H1 (cell line): ENCODE measurements at regions not wholly inside any gene's neighbourhood (a gene's known extent, or its start where the extent isn't known, plus 50 kb on each side); places are given as distances from the start of the nearest gene placed in this dataset.

Experiments
- CTCF ChIA-PET: fragments of 300-600 bp; sonication (Branson Sonifier 250); formaldehyde crosslinking; loops from one replicate; lab custom pipeline; 2021; ENCODE audit not compliant: partially characterized antibody; lab: Charles Lee
- POLR2A ChIA-PET: fragments of 300-600 bp; sonication (Branson Sonifier 250); formaldehyde crosslinking; loops from one replicate; lab custom pipeline; 2021; ENCODE audit warnings: inconsistent platforms; ENCODE audit not compliant: partially characterized antibody; lab: Charles Lee
- DNase-seq, 2 experiments: peaks; one replicate each; pipeline versions ENCODE4 v3.0.0 to v3.0.0-alpha.2; 2010 to 2022; ENCODE audit warnings: low spot score in 2 of 2, low read depth in 1 of 2, mixed read lengths in 1 of 2
- FAIRE-seq: peaks from 2 replicates; lab custom pipeline; 2011; peaks lifted over from hg19 to GRCh38; lab: Jason Lieb, UNC
- H2AFZ ChIP-seq: 2 replicates; pipeline ENCODE4 v1.8.1; 2012; ENCODE audit warnings: low read length, inconsistent platforms
- H2AK5ac ChIP-seq: 2 replicates; pipeline ENCODE4 v1.6.1; 2013; ENCODE audit warnings: low read depth, low read length
- H2BK120ac ChIP-seq: replicated peaks from 2 replicates; pipeline ENCODE3; 2013; ENCODE audit warnings: low read depth, low read length, inconsistent platforms
- H2BK12ac ChIP-seq: 2 replicates; pipeline ENCODE4 v1.6.1; 2013; ENCODE audit warnings: low read depth, low read length
- H2BK15ac ChIP-seq: 2 replicates; pipeline ENCODE4 v1.6.1; 2013; ENCODE audit warnings: low read length
- H2BK20ac ChIP-seq: 2 replicates; pipeline ENCODE4 v1.6.1; 2013; ENCODE audit warnings: low read length
- H2BK5ac ChIP-seq: 2 replicates; pipeline ENCODE4 v1.6.1; 2013; ENCODE audit warnings: low read depth, low read length
- H3K14ac ChIP-seq: 2 replicates; pipeline ENCODE4 v1.6.1; 2013; ENCODE audit warnings: inconsistent platforms; ENCODE audit not compliant: insufficient read length
- H3K18ac ChIP-seq: 2 replicates; pipeline ENCODE4 v1.6.1; 2013; ENCODE audit warnings: low read length; ENCODE audit errors: extremely low read depth
- H3K23ac ChIP-seq: 2 replicates; pipeline ENCODE4 v1.6.1; 2013; ENCODE audit warnings: inconsistent platforms; ENCODE audit not compliant: insufficient read length
- H3K23me2 ChIP-seq: 2 replicates; pipeline ENCODE4 v1.6.1; 2013; ENCODE audit warnings: low read depth, low read length
- H3K27ac ChIP-seq: 2 replicates; pipeline ENCODE4 v1.6.1; 2011; ENCODE audit warnings: low read depth, low read length, inconsistent platforms
- H3K27me3 ChIP-seq, 4 experiments: replicated peaks in 1 of 4; 1 replicate in 1 of 4; 2 replicates in 3 of 4; pipeline versions ENCODE4 v1.6.1 to v1.8.1; 2011 to 2013; ENCODE audit warnings: low read length in 3 of 4, mild to moderate bottlenecking in 3 of 4, inconsistent platforms in 2 of 4, mixed read lengths in 2 of 4, moderate library complexity in 1 of 4; ENCODE audit not compliant: control insufficient read depth in 3 of 4, insufficient read depth in 3 of 4; ENCODE audit errors: extremely low read depth in 1 of 4
- H3K36me3 ChIP-seq, 4 experiments: 2 replicates each; pipeline versions ENCODE4 v1.6.1 to v1.8.1; 2011 to 2013; ENCODE audit warnings: mild to moderate bottlenecking in 4 of 4, low read length in 3 of 4, moderate library complexity in 2 of 4, control low read depth in 1 of 4, inconsistent platforms in 1 of 4; ENCODE audit not compliant: insufficient read depth in 4 of 4, control insufficient read depth in 2 of 4
- H3K4ac ChIP-seq: replicated peaks from 2 replicates; pipeline ENCODE3; 2013; ENCODE audit warnings: low read length, low read depth, mixed read lengths, inconsistent platforms; ENCODE audit not compliant: insufficient read length
- H3K4me1 ChIP-seq, 4 experiments: replicated peaks in 1 of 4; 1 replicate in 1 of 4; 2 replicates in 3 of 4; pipeline versions ENCODE4 v1.6.1 to v1.8.1; 2011 to 2013; ENCODE audit warnings: low read length in 3 of 4, inconsistent platforms in 2 of 4, mixed read lengths in 1 of 4; ENCODE audit not compliant: insufficient read depth in 4 of 4, control insufficient read depth in 3 of 4
- H3K4me2 ChIP-seq, 2 experiments: 2 replicates each; pipeline versions ENCODE4 v1.6.1 to v1.8.1; 2011 to 2013; ENCODE audit warnings: low read depth in 2 of 2, low read length in 2 of 2, control low read depth in 1 of 2, inconsistent platforms in 1 of 2, mild to moderate bottlenecking in 1 of 2; ENCODE audit not compliant: insufficient read depth in 1 of 2
- H3K4me3 ChIP-seq, 4 experiments: fragments of 200-600, 300-600 bp in 1 of 4; sonication (generic), shearing (Covaris generic), sonication (Bioruptor Twin) in 1 of 4; 2 replicates each; pipeline versions ENCODE4 v1.5.1 to v1.8.1; 2011 to 2016; ENCODE audit warnings: low read length in 4 of 4, low read depth in 3 of 4, control low read depth in 2 of 4, inconsistent platforms in 2 of 4, mild to moderate bottlenecking in 2 of 4, mixed read lengths in 1 of 4, moderate library complexity in 1 of 4; ENCODE audit not compliant: insufficient read depth in 2 of 4; ENCODE audit errors: extremely low read depth in 1 of 4
- H3K56ac ChIP-seq: replicated peaks from 2 replicates; pipeline ENCODE3; 2013; ENCODE audit warnings: low read depth, mild to moderate bottlenecking, mixed read lengths, low read length, inconsistent platforms; ENCODE audit not compliant: insufficient read length
- H3K79me1 ChIP-seq: 2 replicates; pipeline ENCODE4 v1.6.1; 2013; ENCODE audit warnings: low read depth, low read length, control low read depth
- H3K79me2 ChIP-seq, 2 experiments: 2 replicates each; pipeline versions ENCODE4 v1.6.1 to v1.8.1; 2012 to 2013; ENCODE audit warnings: low read length in 2 of 2, mild to moderate bottlenecking in 2 of 2, inconsistent platforms in 1 of 2; ENCODE audit not compliant: insufficient read depth in 2 of 2, control insufficient read depth in 1 of 2
- H3K9ac ChIP-seq, 4 experiments: replicated peaks in 1 of 4; 1 replicate in 1 of 4; 2 replicates in 3 of 4; pipeline versions ENCODE4 v1.6.1 to v1.8.1; 2011 to 2013; ENCODE audit warnings: low read depth in 3 of 4, low read length in 3 of 4, control low read depth in 2 of 4, mild to moderate bottlenecking in 2 of 4, moderate library complexity in 2 of 4, inconsistent platforms in 1 of 4; ENCODE audit errors: extremely low read depth in 1 of 4
- H3K9me3 ChIP-seq, 2 experiments: 2 replicates each; pipeline versions ENCODE4 v1.6.1 to v1.8.1; 2012 to 2013; ENCODE audit warnings: mild to moderate bottlenecking in 2 of 2, moderate library complexity in 2 of 2, control low read depth in 1 of 2, inconsistent platforms in 1 of 2, low read depth in 1 of 2, low read length in 1 of 2, mixed read lengths in 1 of 2; ENCODE audit not compliant: insufficient read depth in 2 of 2
- H4K20me1 ChIP-seq, 2 experiments: replicated peaks in 1 of 2; 2 replicates each; pipeline versions ENCODE3 to v1.8.1; 2011 to 2013; ENCODE audit warnings: inconsistent platforms in 2 of 2, low read length in 2 of 2, mild to moderate bottlenecking in 1 of 2; ENCODE audit not compliant: insufficient read depth in 2 of 2, control insufficient read depth in 1 of 2
- H4K5ac ChIP-seq: 2 replicates; pipeline ENCODE4 v1.6.1; 2013; ENCODE audit warnings: low read length, low read depth, mixed read lengths, inconsistent platforms; ENCODE audit not compliant: insufficient read length
- H4K8ac ChIP-seq: 2 replicates; pipeline ENCODE4 v1.8.0; 2013; ENCODE audit warnings: mild to moderate bottlenecking, moderate library complexity, low read length, inconsistent platforms; ENCODE audit not compliant: insufficient read depth; ENCODE audit errors: extremely low read depth
- H4K91ac ChIP-seq: replicated peaks from 2 replicates; pipeline ENCODE3; 2013; ENCODE audit warnings: low read length, mixed read lengths, inconsistent platforms; ENCODE audit not compliant: insufficient read length
- EP300 ChIP-seq, 2 experiments: IDR thresholded peaks; 1 replicate in 1 of 2; 2 replicates in 1 of 2; pipeline ENCODE4 v1.6.1; 2011 to 2012; ENCODE audit warnings: low read depth in 2 of 2, low read length in 2 of 2, mild to moderate bottlenecking in 2 of 2, borderline replicate concordance in 1 of 2, inconsistent platforms in 1 of 2, moderate library complexity in 1 of 2
- GABPA ChIP-seq: IDR thresholded peaks from 2 replicates; pipeline ENCODE4 v1.6.1; 2011; ENCODE audit warnings: mild to moderate bottlenecking, low read length, moderate library complexity, borderline replicate concordance; ENCODE audit not compliant: insufficient read depth
- MAFK ChIP-seq: IDR thresholded peaks from 2 replicates; pipeline ENCODE4 v1.6.1; 2012; ENCODE audit warnings: low read depth, mild to moderate bottlenecking, improper control_type of control experiment, low read length
- WGBS, 2 experiments: shearing (Covaris generic) in 1 of 2; methylation state at CpG; one replicate each; pipeline versions ENCODE4 v1.1.6 to v1.1.7; 2013 to 2015; ENCODE audit warnings: low lambda C conversion rate in 2 of 2, mixed read lengths in 2 of 2, inconsistent platforms in 1 of 2, low coverage in 1 of 2, missing lambda C conversion rate in 1 of 2; ENCODE audit not compliant: insufficient replicate concordance in 2 of 2, insufficient coverage in 1 of 2, insufficient read length in 1 of 2; ENCODE audit errors: extremely low coverage in 1 of 2, missing lambda C conversion rate in 1 of 2; 5-methylcytosine and 5-hydroxymethylcytosine counted together

- Histone ChIP-seq H3K27ac (no peak overlapping the region), H3K23me2 (no peaks in the 10 kb centered on the region), H3K79me2 (no peaks in the 10 kb centered on the region), H4K91ac (no peak overlapping the region), H4K8ac (no peak overlapping the region), H3K79me1 (no peaks in the 10 kb centered on the region), H2BK120ac (no peak overlapping the region), H2BK12ac (no peak overlapping the region), H2BK15ac (no peak overlapping the region), H3K14ac (no peak overlapping the region), H3K56ac (no peak overlapping the region), H3K36me3 (no peaks in the 10 kb centered on the region), H3K4me3 (no peak overlapping the region), H2BK5ac (no peak overlapping the region), H2AFZ (0 out of 2 replicates have a peak overlapping the region, but pooled peaks have one; percentile 14), H2AK5ac (no peak overlapping the region), H3K18ac (no peak overlapping the region), H4K20me1 (no peaks in the 10 kb centered on the region), H3K9me3 (peaks cover 5 to 12% of the 10 kb centered on the region in 2 experiments; a peak in 3 of 4 replicates), H3K27me3 (no peaks in the 10 kb centered on the region), H3K23ac (no peak overlapping the region), H3K4ac (no peak overlapping the region), H4K5ac (no peak overlapping the region), H2BK20ac (no peak overlapping the region), H3K4me2 (no peak overlapping the region), H3K9ac (no peak overlapping the region), H3K4me1 (no peaks in the 10 kb centered on the region)
- CTCF ChIA-PET = interaction anchor here (0.7 to 1.4 kb wide), 5 partner anchors 14 to 218 kb away, joined by 3 to 5 read pairs (median 3); no protein-coding TSS in a partner anchor
- POLR2A ChIA-PET = interaction anchor here (0.6 kb wide), 1 partner anchor 61 kb away, joined by 3 read pairs; no protein-coding TSS in a partner anchor
- 85% methylated on average over 3 of the region's 3 CpGs; no CpG with 5 or more reads in 1 of the 2 experiments for WGBS, 2 experiments
- TF ChIP-seq MAFK = no peak
- no peak for TF ChIP-seq GABPA
- no peak for TF ChIP-seq EP300 (IDR thresholded peaks at IDR 0.05; ENCODE audit: borderline replicate concordance in 1 of 2, low read depth in 2 of 2, low read length in 2 of 2)
- no peak for FAIRE-seq
- DNase-seq = no peak
Observed at GRCh38 chr1:118827207-118827606, 160.9 kb downstream of the TBX15 start.
